GM10266 (cell line): ENCODE measurements at regions not wholly inside any gene's neighbourhood (a gene's known extent, or its start where the extent isn't known, plus 50 kb on each side); places are given as distances from the start of the nearest gene placed in this dataset.

Experiments used
- DNase-seq: peaks from one replicate; pipeline ENCODE4 v3.0.0; 2012; ENCODE audit errors: extremely low spot score
- CTCF ChIP-seq: IDR thresholded peaks from 2 replicates; pipeline ENCODE4 v1.5.1; 2012; ENCODE audit warnings: mild to moderate bottlenecking, low read depth; ENCODE audit not compliant: control insufficient read depth, insufficient read depth; ENCODE audit errors: missing control alignments

- DNase-seq: no peak
- TF ChIP-seq CTCF: no peak
Observed at GRCh38 chr2:150230004-150230403, 257.5 kb downstream of the RND3 start.

- no peak for TF ChIP-seq CTCF
- DNase-seq: no peak
Observed at GRCh38 chr2:150228936-150229335, 258.5 kb downstream of the RND3 start.

GRCh38 chr2:150225030-150225429 lies 262.4 kb downstream of the RND3 start:
- DNase-seq: no peak
- no peak for TF ChIP-seq CTCF

GRCh38 chr2:150224321-150224720 lies 263.1 kb downstream of the RND3 start:
- TF ChIP-seq CTCF: no peak
- no peak for DNase-seq

- TF ChIP-seq CTCF: no peak
- no peak for DNase-seq
Observed at GRCh38 chr2:150222942-150223341, 264.5 kb downstream of the RND3 start.

GRCh38 chr2:150222379-150222778 lies 265.1 kb downstream of the RND3 start:
- TF ChIP-seq CTCF: no peak

GRCh38 chr2:150219861-150220260 lies 267.6 kb downstream of the RND3 start:
- no peak for DNase-seq
- no peak for TF ChIP-seq CTCF

More at GRCh38 chr2:150222379-150222778, 265.1 kb downstream of the RND3 start:
- no peak for DNase-seq
